ENCODE measurements at regions not wholly inside any gene's neighbourhood (a gene's known extent, or its start where the extent isn't known, plus 50 kb on each side); places are given as distances from the start of the nearest gene placed in this dataset.

DNA sequence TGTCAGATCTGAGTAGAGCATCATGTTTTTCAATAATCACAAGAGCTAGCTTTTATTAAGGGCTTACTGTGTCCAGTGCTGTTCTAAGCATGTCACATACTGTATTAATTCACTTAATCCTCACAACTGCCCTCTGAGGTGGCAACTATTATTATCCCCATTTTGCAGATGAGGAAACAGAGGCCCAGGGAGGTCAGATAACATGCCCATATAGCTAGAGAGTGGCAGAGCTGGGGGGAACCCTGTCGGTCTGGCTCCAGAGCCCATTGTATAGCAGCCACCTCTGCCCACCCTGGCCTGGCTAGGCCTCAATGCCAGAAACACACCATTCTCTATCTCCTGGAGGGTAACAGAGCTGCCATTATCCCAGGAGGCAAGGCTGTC, 113.2 kb downstream of the B3GNT2 start:
- H3K9ac ChIP-seq (ENCODE audit: low read depth in 1 of 2, low read length in 2 of 2) = no peak overlapping the region
- H3K36me3 ChIP-seq (ENCODE audit: control insufficient read depth in 4 of 4, insufficient read depth in 3 of 4, low read depth in 1 of 4, low read length in 3 of 4) = no peaks in the 10 kb centered on the region
- WGBS = 88% methylated on average over 1 of the region's 1 CpG
- no peaks in the 10 kb centered on the region for H3K9me3 ChIP-seq (ENCODE audit: control insufficient read depth in 4 of 4, low read length in 3 of 4)
- H3K4me3 ChIP-seq (ENCODE audit: low read depth in 1 of 3, low read length in 3 of 3) = no peak overlapping the region
- H3K27ac ChIP-seq (ENCODE audit: low read depth in 1 of 2, low read length in 2 of 2) = no peak overlapping the region
- no peaks in the 10 kb centered on the region for H3K27me3 ChIP-seq (ENCODE audit: control insufficient read depth in 4 of 4, insufficient read depth in 4 of 4, low read length in 3 of 4)
- no peak for TF ChIP-seq JUND (IDR thresholded peaks at IDR 0.05)
- TF ChIP-seq YY1 (IDR thresholded peaks at IDR 0.05) = no peak
- TF ChIP-seq, protein P1, sequence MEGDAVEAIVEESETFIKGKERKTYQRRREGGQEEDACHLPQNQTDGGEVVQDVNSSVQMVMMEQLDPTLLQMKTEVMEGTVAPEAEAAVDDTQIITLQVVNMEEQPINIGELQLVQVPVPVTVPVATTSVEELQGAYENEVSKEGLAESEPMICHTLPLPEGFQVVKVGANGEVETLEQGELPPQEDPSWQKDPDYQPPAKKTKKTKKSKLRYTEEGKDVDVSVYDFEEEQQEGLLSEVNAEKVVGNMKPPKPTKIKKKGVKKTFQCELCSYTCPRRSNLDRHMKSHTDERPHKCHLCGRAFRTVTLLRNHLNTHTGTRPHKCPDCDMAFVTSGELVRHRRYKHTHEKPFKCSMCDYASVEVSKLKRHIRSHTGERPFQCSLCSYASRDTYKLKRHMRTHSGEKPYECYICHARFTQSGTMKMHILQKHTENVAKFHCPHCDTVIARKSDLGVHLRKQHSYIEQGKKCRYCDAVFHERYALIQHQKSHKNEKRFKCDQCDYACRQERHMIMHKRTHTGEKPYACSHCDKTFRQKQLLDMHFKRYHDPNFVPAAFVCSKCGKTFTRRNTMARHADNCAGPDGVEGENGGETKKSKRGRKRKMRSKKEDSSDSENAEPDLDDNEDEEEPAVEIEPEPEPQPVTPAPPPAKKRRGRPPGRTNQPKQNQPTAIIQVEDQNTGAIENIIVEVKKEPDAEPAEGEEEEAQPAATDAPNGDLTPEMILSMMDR (IDR thresholded peaks at IDR 0.05; ENCODE audit: low read depth, low read length, missing input control) = no peak
- no peak for TF ChIP-seq EGR1 (IDR thresholded peaks at IDR 0.05; ENCODE audit: low read depth in 2 of 2)
- TF ChIP-seq FOXA2 (IDR thresholded peaks at IDR 0.05) = no peak
- no peak for TF ChIP-seq RAD21 (IDR thresholded peaks at IDR 0.05)
- no peak for TF ChIP-seq HNF4G (IDR thresholded peaks at IDR 0.05)
- TF ChIP-seq, protein P2, sequence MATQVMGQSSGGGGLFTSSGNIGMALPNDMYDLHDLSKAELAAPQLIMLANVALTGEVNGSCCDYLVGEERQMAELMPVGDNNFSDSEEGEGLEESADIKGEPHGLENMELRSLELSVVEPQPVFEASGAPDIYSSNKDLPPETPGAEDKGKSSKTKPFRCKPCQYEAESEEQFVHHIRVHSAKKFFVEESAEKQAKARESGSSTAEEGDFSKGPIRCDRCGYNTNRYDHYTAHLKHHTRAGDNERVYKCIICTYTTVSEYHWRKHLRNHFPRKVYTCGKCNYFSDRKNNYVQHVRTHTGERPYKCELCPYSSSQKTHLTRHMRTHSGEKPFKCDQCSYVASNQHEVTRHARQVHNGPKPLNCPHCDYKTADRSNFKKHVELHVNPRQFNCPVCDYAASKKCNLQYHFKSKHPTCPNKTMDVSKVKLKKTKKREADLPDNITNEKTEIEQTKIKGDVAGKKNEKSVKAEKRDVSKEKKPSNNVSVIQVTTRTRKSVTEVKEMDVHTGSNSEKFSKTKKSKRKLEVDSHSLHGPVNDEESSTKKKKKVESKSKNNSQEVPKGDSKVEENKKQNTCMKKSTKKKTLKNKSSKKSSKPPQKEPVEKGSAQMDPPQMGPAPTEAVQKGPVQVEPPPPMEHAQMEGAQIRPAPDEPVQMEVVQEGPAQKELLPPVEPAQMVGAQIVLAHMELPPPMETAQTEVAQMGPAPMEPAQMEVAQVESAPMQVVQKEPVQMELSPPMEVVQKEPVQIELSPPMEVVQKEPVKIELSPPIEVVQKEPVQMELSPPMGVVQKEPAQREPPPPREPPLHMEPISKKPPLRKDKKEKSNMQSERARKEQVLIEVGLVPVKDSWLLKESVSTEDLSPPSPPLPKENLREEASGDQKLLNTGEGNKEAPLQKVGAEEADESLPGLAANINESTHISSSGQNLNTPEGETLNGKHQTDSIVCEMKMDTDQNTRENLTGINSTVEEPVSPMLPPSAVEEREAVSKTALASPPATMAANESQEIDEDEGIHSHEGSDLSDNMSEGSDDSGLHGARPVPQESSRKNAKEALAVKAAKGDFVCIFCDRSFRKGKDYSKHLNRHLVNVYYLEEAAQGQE (IDR thresholded peaks at IDR 0.05) = no peak
- TF ChIP-seq MAX (IDR thresholded peaks at IDR 0.05) = no peak
- TF ChIP-seq TAF1 (conservative IDR thresholded peaks at IDR 0.05) = no peak
- H3K4me1 ChIP-seq (ENCODE audit: control insufficient read depth in 4 of 4, insufficient read depth in 4 of 4, low read length in 3 of 4) = peaks cover 0 to 4% (median 1%) of the 10 kb centered on the region in 4 donors
- no peak for DNase-seq (ENCODE audit: low spot score)

- TF ChIP-seq FOXA2 (IDR thresholded peaks at IDR 0.05) = no peak
- no peak for TF ChIP-seq FOXA1 (IDR thresholded peaks at IDR 0.05)
- no peak for TF ChIP-seq RAD21 (IDR thresholded peaks at IDR 0.05)
- no peak for TF ChIP-seq EGR1 (IDR thresholded peaks at IDR 0.05; ENCODE audit: low read depth in 2 of 2)
- TF ChIP-seq GABPA (IDR thresholded peaks at IDR 0.05 in 1 of 2, conservative IDR thresholded peaks at IDR 0.05 in 1 of 2) = no peak
- TF ChIP-seq TAF1 (conservative IDR thresholded peaks at IDR 0.05) = no peak
- TF ChIP-seq MAX (IDR thresholded peaks at IDR 0.05) = no peak
- no peak for TF ChIP-seq ZBTB33 (IDR thresholded peaks at IDR 0.05)
- WGBS = 76% methylated on average over 15 of the region's 15 CpGs
- Histone ChIP-seq H3K9me3 (ENCODE audit: control insufficient read depth in 4 of 4, low read length in 3 of 4) (no peaks in the 10 kb centered on the region), H3K4me1 (ENCODE audit: control insufficient read depth in 4 of 4, insufficient read depth in 4 of 4, low read length in 3 of 4) (peaks cover 0 to 4% (median 1%) of the 10 kb centered on the region in 4 donors), H3K27me3 (ENCODE audit: control insufficient read depth in 4 of 4, insufficient read depth in 4 of 4, low read length in 3 of 4) (no peaks in the 10 kb centered on the region), H3K36me3 (ENCODE audit: control insufficient read depth in 4 of 4, insufficient read depth in 3 of 4, low read depth in 1 of 4, low read length in 3 of 4) (no peaks in the 10 kb centered on the region), H3K27ac (ENCODE audit: low read depth in 1 of 2, low read length in 2 of 2) (no peak overlapping the region), H3K4me3 (ENCODE audit: low read depth in 1 of 3, low read length in 3 of 3) (no peak overlapping the region), H3K9ac (ENCODE audit: low read depth in 1 of 2, low read length in 2 of 2) (no peak overlapping the region)
- DNase-seq (ENCODE audit: low spot score) = no peak
These were observed 111.8 kb downstream of the B3GNT2 start for GRCh38 chr2:62307469-62308389.

Measured in liver (tissue), 8 donors.